Keratinocyte (primary cell): ENCODE measurements at regions not wholly inside any gene's neighbourhood (a gene's known extent, or its start where the extent isn't known, plus 50 kb on each side); places are given as distances from the start of the nearest gene placed in this dataset.

ENCODE experiments used
- DNase-seq: peaks from one replicate; pipeline ENCODE4 v3.0.0-alpha.2; 2011; ENCODE audit warnings: low read depth, missing footprints, low spot score
- FAIRE-seq: peaks from 2 replicates; lab custom pipeline; 2011; peaks lifted over from hg19 to GRCh38; lab: Jason Lieb, UNC
- H2AFZ ChIP-seq: 2 replicates; pipeline ENCODE4 v1.6.0; 2012; ENCODE audit warnings: low read length, control low read depth, inconsistent platforms; ENCODE audit not compliant: control insufficient read depth
- H3K27ac ChIP-seq: 2 replicates; pipeline ENCODE4 v1.5.1; 2011; ENCODE audit warnings: low read length; ENCODE audit not compliant: control insufficient read depth, insufficient read depth
- H3K27me3 ChIP-seq: 3 replicates; pipeline ENCODE4 v1.6.0; 2011; ENCODE audit warnings: low read length; ENCODE audit not compliant: control insufficient read depth, insufficient read depth; ENCODE audit errors: extremely low read depth
- H3K36me3 ChIP-seq, 2 experiments: 2 replicates in 1 of 2; 3 replicates in 1 of 2; pipeline ENCODE4 v1.5.1; 2011; ENCODE audit warnings: low read length in 2 of 2, mild to moderate bottlenecking in 1 of 2; ENCODE audit not compliant: control insufficient read depth in 2 of 2, insufficient read depth in 2 of 2; ENCODE audit errors: extremely low read depth in 1 of 2
- H3K4me1 ChIP-seq: 3 replicates; pipeline ENCODE4 v1.5.1; 2011; ENCODE audit warnings: low read length; ENCODE audit not compliant: control insufficient read depth, insufficient read depth; ENCODE audit errors: extremely low read depth
- H3K4me2 ChIP-seq: 3 replicates; pipeline ENCODE4 v1.6.0; 2011; ENCODE audit warnings: low read depth, low read length; ENCODE audit not compliant: control insufficient read depth, insufficient read depth; ENCODE audit errors: extremely low read depth
- H3K4me3 ChIP-seq, 3 experiments: fragments of 200-600 bp in 1 of 3; sonication (generic) in 1 of 3; 2 replicates in 2 of 3; 3 replicates in 1 of 3; pipeline ENCODE4 v1.5.1; 2011 to 2016; ENCODE audit warnings: low read length in 3 of 3, mild to moderate bottlenecking in 3 of 3, control low read depth in 2 of 3, inconsistent platforms in 1 of 3, low read depth in 1 of 3, mixed read lengths in 1 of 3, mixed run types in 1 of 3, moderate library complexity in 1 of 3; ENCODE audit not compliant: control insufficient read depth in 2 of 3, insufficient read depth in 2 of 3; ENCODE audit errors: extremely low read depth in 1 of 3
- H3K79me2 ChIP-seq: 2 replicates; pipeline ENCODE4 v1.6.0; 2012; ENCODE audit warnings: low read length; ENCODE audit not compliant: control insufficient read depth, insufficient read depth
- H3K9ac ChIP-seq: 3 replicates; pipeline ENCODE4 v1.6.0; 2011; ENCODE audit warnings: low read length; ENCODE audit not compliant: control insufficient read depth, insufficient read depth; ENCODE audit errors: extremely low read depth
- H3K9me1 ChIP-seq: 3 replicates; pipeline ENCODE4 v1.6.0; 2011; ENCODE audit warnings: low read length; ENCODE audit not compliant: control insufficient read depth, insufficient read depth; ENCODE audit errors: extremely low read depth
- H3K9me3 ChIP-seq: 2 replicates; pipeline ENCODE4 v1.5.1; 2012; ENCODE audit warnings: low read depth, low read length; ENCODE audit not compliant: control insufficient read depth
- H4K20me1 ChIP-seq: 3 replicates; pipeline ENCODE4 v1.6.0; 2011; ENCODE audit warnings: low read length; ENCODE audit not compliant: control insufficient read depth, insufficient read depth; ENCODE audit errors: extremely low read depth
- CTCF ChIP-seq, 3 experiments: IDR thresholded peaks in 1 of 3; conservative IDR thresholded peaks in 1 of 3; optimal IDR thresholded peaks in 1 of 3; 2 replicates in 2 of 3; 3 replicates in 1 of 3; pipeline versions ENCODE3 to v1.5.1; 2011; ENCODE audit warnings: low read length in 3 of 3, mild to moderate bottlenecking in 3 of 3, moderate library complexity in 2 of 3, control low read depth in 1 of 3, inconsistent platforms in 1 of 3; ENCODE audit not compliant: insufficient read depth in 2 of 3; ENCODE audit errors: extremely low read depth in 1 of 3
- EZH2 ChIP-seq: IDR thresholded peaks from one replicate; pipeline ENCODE4 v1.6.1; 2012; ENCODE audit warnings: inconsistent platforms, mild to moderate bottlenecking, low read length, moderate library complexity
- dilution Hi-C: fragments of 300-500 bp; cut with MboI; formaldehyde crosslinking; loops from one replicate; pipeline ENCODE4 v1.7.0; 2020; ENCODE audit warnings: low sequenced_read_pairs; ENCODE audit not compliant: extremely low pct_ligation_motif_present

- no peak overlapping the region for H3K4me2 ChIP-seq
- no peak for TF ChIP-seq EZH2
- no peak for TF ChIP-seq CTCF (optimal IDR thresholded peaks at IDR 0.05 in 1 of 3, IDR thresholded peaks at IDR 0.05 in 1 of 3, conservative IDR thresholded peaks at IDR 0.05 in 1 of 3; ENCODE audit: extremely low read depth in 1 of 3, insufficient read depth in 2 of 3, low read length in 3 of 3)
- H3K4me3 ChIP-seq: no peak overlapping the region
- no peak overlapping the region for H2AFZ ChIP-seq
- no peak overlapping the region for H3K27ac ChIP-seq
- H3K9me3 ChIP-seq: no peaks in the 10 kb centered on the region
- H4K20me1 ChIP-seq: no peaks in the 10 kb centered on the region
- H3K9ac ChIP-seq: no peak overlapping the region
- H3K36me3 ChIP-seq: no peaks in the 10 kb centered on the region
- no peaks in the 10 kb centered on the region for H3K9me1 ChIP-seq
- DNase-seq (no peak), FAIRE-seq (no peak)
- no peaks in the 10 kb centered on the region for H3K79me2 ChIP-seq
- dilution Hi-C loops: no loop called here
- no peaks in the 10 kb centered on the region for H3K4me1 ChIP-seq
- no peaks in the 10 kb centered on the region for H3K27me3 ChIP-seq
Measured at GRCh38 chr1:199208847-199209246, 570.0 kb downstream of the PTPRC start.

GRCh38 chr1:199218065-199218464 is 579.2 kb downstream of the PTPRC start:
- dilution Hi-C loops: no loop called here
- TF ChIP-seq CTCF (optimal IDR thresholded peaks at IDR 0.05 in 1 of 3, IDR thresholded peaks at IDR 0.05 in 1 of 3, conservative IDR thresholded peaks at IDR 0.05 in 1 of 3; ENCODE audit: extremely low read depth in 1 of 3, insufficient read depth in 2 of 3, low read length in 3 of 3) (peak in 1 of 3 experiments; percentile 31), EZH2 (no peak)
- no peaks in the 10 kb centered on the region for H3K9me3 ChIP-seq
- no peak overlapping the region for H3K4me3 ChIP-seq
- no peak for DNase-seq
- no peaks in the 10 kb centered on the region for H3K79me2 ChIP-seq
- FAIRE-seq: no peak
- H3K27ac ChIP-seq: no peak overlapping the region
- H2AFZ ChIP-seq: no peak overlapping the region
- no peaks in the 10 kb centered on the region for H3K9me1 ChIP-seq
- H3K4me2 ChIP-seq: no peak overlapping the region
- no peak overlapping the region for H3K9ac ChIP-seq
- H3K27me3 ChIP-seq: no peaks in the 10 kb centered on the region
- no peaks in the 10 kb centered on the region for H3K36me3 ChIP-seq
- no peaks in the 10 kb centered on the region for H4K20me1 ChIP-seq
- no peaks in the 10 kb centered on the region for H3K4me1 ChIP-seq
